DND-41 (cell line): ENCODE measurements at regions not wholly inside any gene's neighbourhood (a gene's known extent, or its start where the extent isn't known, plus 50 kb on each side); places are given as distances from the start of the nearest gene placed in this dataset.

Experiments used
- ATAC-seq: fragments of 200-7000 bp; cut with Tn5 transposase; 3 replicates; pipeline ENCODE4 v1.9.1; 2021; ENCODE audit warnings: low read depth; ENCODE audit not compliant: insufficient read depth
- DNase-seq: peaks from one replicate; pipeline ENCODE4 v3.0.0-alpha.2; 2020
- H2AFZ ChIP-seq: 2 replicates; pipeline ENCODE4 v1.6.0; 2012; ENCODE audit warnings: low read depth, low read length
- H3K27ac ChIP-seq: 2 replicates; pipeline ENCODE4 v1.5.1; 2012; ENCODE audit warnings: low read length, inconsistent platforms
- H3K27me3 ChIP-seq: fragments of 200-600 bp; sonication (generic); 2 replicates; pipeline ENCODE4 v1.6.0; 2012; ENCODE audit warnings: low read length, mild to moderate bottlenecking, inconsistent platforms; ENCODE audit not compliant: insufficient read depth, poor library complexity
- H3K36me3 ChIP-seq: 2 replicates; pipeline ENCODE4 v1.5.1; 2012; ENCODE audit warnings: low read length, inconsistent platforms; ENCODE audit not compliant: insufficient read depth
- H3K4me1 ChIP-seq: 2 replicates; pipeline ENCODE4 v1.5.1; 2012; ENCODE audit warnings: mild to moderate bottlenecking, low read length; ENCODE audit not compliant: insufficient read depth
- H3K4me2 ChIP-seq: 2 replicates; pipeline ENCODE4 v1.6.0; 2012; ENCODE audit warnings: mild to moderate bottlenecking, moderate library complexity, low read length, inconsistent platforms; ENCODE audit not compliant: insufficient read depth
- H3K4me3 ChIP-seq, 2 experiments: fragments of 200-600 bp in 1 of 2; shearing (Covaris generic) in 1 of 2; 2 replicates each; pipeline ENCODE4 v1.5.1; 2012 to 2016; ENCODE audit warnings: inconsistent platforms in 2 of 2, low read length in 2 of 2, mild to moderate bottlenecking in 2 of 2, low read depth in 1 of 2, moderate library complexity in 1 of 2
- H3K79me2 ChIP-seq: 2 replicates; pipeline ENCODE4 v1.6.0; 2012; ENCODE audit warnings: low read length, inconsistent platforms; ENCODE audit not compliant: insufficient read depth
- H3K9ac ChIP-seq: 2 replicates; pipeline ENCODE4 v1.6.0; 2012; ENCODE audit warnings: low read depth, mild to moderate bottlenecking, inconsistent platforms, low read length, moderate library complexity
- H3K9me3 ChIP-seq: 2 replicates; pipeline ENCODE4 v1.5.1; 2012; ENCODE audit warnings: low read length, moderate library complexity, mild to moderate bottlenecking, inconsistent platforms; ENCODE audit not compliant: insufficient read depth, severe bottlenecking
- H4K20me1 ChIP-seq: 2 replicates; pipeline ENCODE4 v1.6.0; 2012; ENCODE audit warnings: low read length; ENCODE audit not compliant: insufficient read depth
- EZH2 ChIP-seq: IDR thresholded peaks from 3 replicates; pipeline ENCODE4 v1.6.1; 2012; ENCODE audit warnings: borderline replicate concordance, low read depth, mild to moderate bottlenecking, moderate library complexity, low read length, inconsistent platforms; ENCODE audit not compliant: severe bottlenecking
- TF ChIP-seq, protein P1 (sequence below): IDR thresholded peaks from 2 replicates; pipeline ENCODE4 v1.5.1; 2012; ENCODE audit warnings: borderline replicate concordance, low read length, moderate library complexity, mild to moderate bottlenecking; ENCODE audit not compliant: poor library complexity, severe bottlenecking; ENCODE audit errors: extremely low read depth

DNA sequence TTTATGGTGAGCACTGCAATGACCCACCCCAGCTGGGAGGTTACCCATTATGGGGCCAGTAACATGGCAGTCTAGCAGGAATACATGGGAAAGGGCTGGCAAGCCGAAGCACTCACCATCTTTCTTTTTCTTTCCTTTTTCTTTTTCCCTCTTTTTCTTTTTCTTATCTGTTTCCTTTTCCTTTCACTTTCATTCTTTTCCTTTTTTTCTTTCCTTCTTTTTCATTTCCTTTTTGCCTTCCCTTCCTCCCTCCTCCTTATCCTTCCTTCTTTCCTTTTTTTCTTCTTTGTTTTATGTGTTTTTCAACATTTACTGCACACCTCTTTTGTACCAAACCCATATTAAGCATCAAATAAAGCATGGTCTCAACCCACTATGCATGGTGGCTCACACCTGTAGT is 501.1 kb downstream of the MED13L start:
- Histone ChIP-seq H3K9ac (no peak overlapping the region), H3K4me1 (no peaks in the 10 kb centered on the region), H3K27me3 (peaks cover 5% of the 10 kb centered on the region), H3K9me3 (no peaks in the 10 kb centered on the region), H3K27ac (no peak overlapping the region), H2AFZ (no peak overlapping the region), H3K4me2 (no peak overlapping the region), H3K79me2 (no peaks in the 10 kb centered on the region), H4K20me1 (no peaks in the 10 kb centered on the region), H3K4me3 (no peak overlapping the region), H3K36me3 (no peaks in the 10 kb centered on the region)
- ATAC-seq (no peak), DNase-seq (no peak)
- no peak for TF ChIP-seq EZH2
- TF ChIP-seq, protein P1, sequence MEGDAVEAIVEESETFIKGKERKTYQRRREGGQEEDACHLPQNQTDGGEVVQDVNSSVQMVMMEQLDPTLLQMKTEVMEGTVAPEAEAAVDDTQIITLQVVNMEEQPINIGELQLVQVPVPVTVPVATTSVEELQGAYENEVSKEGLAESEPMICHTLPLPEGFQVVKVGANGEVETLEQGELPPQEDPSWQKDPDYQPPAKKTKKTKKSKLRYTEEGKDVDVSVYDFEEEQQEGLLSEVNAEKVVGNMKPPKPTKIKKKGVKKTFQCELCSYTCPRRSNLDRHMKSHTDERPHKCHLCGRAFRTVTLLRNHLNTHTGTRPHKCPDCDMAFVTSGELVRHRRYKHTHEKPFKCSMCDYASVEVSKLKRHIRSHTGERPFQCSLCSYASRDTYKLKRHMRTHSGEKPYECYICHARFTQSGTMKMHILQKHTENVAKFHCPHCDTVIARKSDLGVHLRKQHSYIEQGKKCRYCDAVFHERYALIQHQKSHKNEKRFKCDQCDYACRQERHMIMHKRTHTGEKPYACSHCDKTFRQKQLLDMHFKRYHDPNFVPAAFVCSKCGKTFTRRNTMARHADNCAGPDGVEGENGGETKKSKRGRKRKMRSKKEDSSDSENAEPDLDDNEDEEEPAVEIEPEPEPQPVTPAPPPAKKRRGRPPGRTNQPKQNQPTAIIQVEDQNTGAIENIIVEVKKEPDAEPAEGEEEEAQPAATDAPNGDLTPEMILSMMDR = no peak

DNA sequence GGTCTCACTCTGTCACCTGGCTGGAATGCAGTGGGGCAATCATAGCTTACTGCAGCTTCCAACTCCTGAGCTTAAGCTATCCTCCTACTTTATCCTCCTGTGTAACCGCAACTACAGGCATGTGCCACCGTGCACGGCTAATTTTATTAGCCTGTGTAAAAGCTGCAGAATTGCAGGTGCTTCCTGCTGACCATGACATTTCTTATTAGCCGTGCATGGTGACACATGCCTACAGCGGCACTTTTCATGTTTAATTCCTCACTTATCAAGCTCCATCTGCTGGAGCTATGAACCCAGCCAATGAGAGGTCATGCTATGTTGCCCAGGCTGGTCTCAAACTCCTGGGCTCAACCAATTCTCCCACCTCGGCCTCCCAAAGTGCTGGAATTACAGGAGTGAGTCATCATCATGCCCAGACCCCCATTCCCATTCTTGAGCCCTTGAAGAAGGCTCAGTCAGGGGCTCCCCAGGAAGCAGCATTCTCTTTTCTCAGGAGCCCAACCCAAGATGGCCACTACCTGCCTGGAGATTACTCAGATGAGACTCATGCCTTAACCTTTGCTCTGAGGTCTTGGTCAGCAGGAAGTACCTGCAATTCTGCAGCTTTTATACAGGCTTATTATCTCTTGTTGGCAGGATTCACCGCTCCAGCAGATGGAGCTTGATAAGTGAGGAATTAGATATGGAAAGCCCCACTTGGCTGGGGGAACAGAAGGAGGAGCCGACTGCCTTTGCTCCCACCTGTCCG is 503.2 kb downstream of the MED13L start:
- Histone ChIP-seq H3K27ac (no peak overlapping the region), H2AFZ (no peak overlapping the region), H3K27me3 (peaks cover 7% of the 10 kb centered on the region), H3K9ac (no peak overlapping the region), H3K36me3 (no peaks in the 10 kb centered on the region), H3K4me3 (no peak overlapping the region), H4K20me1 (no peaks in the 10 kb centered on the region), H3K79me2 (no peaks in the 10 kb centered on the region), H3K4me2 (no peak overlapping the region), H3K9me3 (no peaks in the 10 kb centered on the region), H3K4me1 (no peaks in the 10 kb centered on the region)
- ATAC-seq = no peak
- DNase-seq = no peak
- TF ChIP-seq, protein P1 = no peak
- no peak for TF ChIP-seq EZH2

DNA sequence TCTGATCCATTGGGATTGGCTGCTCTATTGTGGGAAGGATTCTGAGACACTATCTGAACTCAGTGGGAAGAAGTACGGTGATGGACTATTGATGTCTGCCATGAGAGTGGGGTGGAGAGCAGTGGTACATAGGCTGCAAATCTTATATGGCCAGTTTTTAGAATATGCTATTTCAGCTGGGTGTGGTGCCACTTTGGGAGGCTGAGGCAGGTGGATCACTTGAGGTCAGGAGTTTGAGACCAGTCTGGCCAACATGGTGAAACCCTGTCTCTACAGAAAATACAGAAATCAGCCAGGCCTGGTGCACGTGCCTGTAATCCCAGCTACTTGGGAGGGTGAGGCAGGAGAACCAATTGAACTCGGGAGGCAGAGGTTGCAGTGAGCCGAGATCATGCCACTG is 505.9 kb downstream of the MED13L start:
- Histone ChIP-seq H3K9ac (no peak overlapping the region), H3K79me2 (no peaks in the 10 kb centered on the region), H3K27me3 (peaks cover 5% of the 10 kb centered on the region), H2AFZ (no peak overlapping the region), H3K4me1 (no peaks in the 10 kb centered on the region), H3K4me3 (no peak overlapping the region), H4K20me1 (no peaks in the 10 kb centered on the region), H3K4me2 (no peak overlapping the region), H3K9me3 (no peaks in the 10 kb centered on the region), H3K36me3 (no peaks in the 10 kb centered on the region), H3K27ac (no peak overlapping the region)
- TF ChIP-seq, protein P1 = no peak
- TF ChIP-seq EZH2 = no peak
- no peak for DNase-seq
- no peak for ATAC-seq
